ENCODE measurements at regions not wholly inside any gene's neighbourhood (a gene's known extent, or its start where the extent isn't known, plus 50 kb on each side); places are given as distances from the start of the nearest gene placed in this dataset.

GRCh38 chr2:180099308-180099707 is 92.2 kb upstream of the CWC22 start:
- ATAC-seq (no peak), DNase-seq (ENCODE audit: low read depth, low spot score) (no peak)
- Histone ChIP-seq H3K36me3 (ENCODE audit: control insufficient read depth in 1 of 2, insufficient read depth in 2 of 2, low read length in 2 of 2) (no peaks in the 10 kb centered on the region), H3K9me2 (ENCODE audit: insufficient read depth) (peaks cover 4% of the 10 kb centered on the region; the same call in 1 of the 2 replicates), H3K4me2 (ENCODE audit: low read length) (no peak overlapping the region), H3K9me3 (ENCODE audit: control insufficient read depth in 1 of 2, insufficient read depth in 1 of 2, low read depth in 1 of 2, low read length in 2 of 2) (no peaks in the 10 kb centered on the region), H3K4me1 (ENCODE audit: control insufficient read depth in 1 of 2, insufficient read depth in 2 of 2, low read length in 2 of 2) (no peaks in the 10 kb centered on the region), H3K79me2 (ENCODE audit: insufficient read depth, low read length) (no peaks in the 10 kb centered on the region), H2AFZ (ENCODE audit: low read depth, low read length, poor library complexity, severe bottlenecking) (no peak overlapping the region), H3K4me3 (replicated peaks in 1 of 2; ENCODE audit: low read depth in 1 of 2, low read length in 2 of 2) (no peak overlapping the region), H3K9ac (ENCODE audit: low read length) (no peak overlapping the region), H4K20me1 (ENCODE audit: insufficient read depth) (no peaks in the 10 kb centered on the region), H3K27ac (ENCODE audit: low read depth, low read length) (no peak overlapping the region), H3K27me3 (ENCODE audit: insufficient read depth, low read length) (no peaks in the 10 kb centered on the region)
- no TSS peak for BruUV-seq (replicated peaks)
- ChIA-PET POLR2A (no interaction called here), CTCF (no interaction called here), RAD21 (ENCODE audit: low non-redundant PET in 1 of 2, low total read pairs in 2 of 2, uncharacterized antibody in 2 of 2, unreplicated experiment in 2 of 2) (no interaction called here)
- no peak for TF ChIP-seq SIN3A (IDR thresholded peaks at IDR 0.05; ENCODE audit: low read depth)
- TF ChIP-seq EZH2phosphoT487 (IDR thresholded peaks at IDR 0.05; ENCODE audit: borderline replicate concordance): no peak
- no peak for TF ChIP-seq YY1 (IDR thresholded peaks at IDR 0.05; ENCODE audit: extremely low read depth, insufficient replicate concordance, low read depth, low read length)
- no peak for TF ChIP-seq POLR2AphosphoS5 (IDR thresholded peaks at IDR 0.05; ENCODE audit: low read depth, low read length)
- intact Hi-C loops (cut with micrococcal nuclease): no loop called here

DNA sequence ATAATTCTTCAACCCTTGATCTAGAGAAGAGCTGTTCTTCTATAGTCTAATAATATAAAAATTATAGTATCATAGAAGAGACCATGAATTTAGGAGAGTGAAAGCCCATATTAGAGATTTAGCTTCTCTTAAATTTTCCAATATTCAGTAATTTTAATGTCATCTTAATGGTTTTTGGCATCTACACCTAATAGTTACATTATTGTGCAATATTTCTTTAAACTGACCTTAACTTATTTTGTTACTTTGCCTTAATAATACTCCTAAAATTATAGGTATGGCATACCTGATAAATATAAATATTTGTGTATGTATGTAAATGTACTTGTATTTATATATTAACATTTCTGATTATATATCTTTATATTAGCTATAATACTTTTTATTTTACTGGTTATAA is 78.0 kb upstream of the CWC22 start:
- ATAC-seq: no peak
- Histone ChIP-seq H3K4me1 (ENCODE audit: control insufficient read depth in 1 of 2, insufficient read depth in 2 of 2, low read length in 2 of 2) (no peaks in the 10 kb centered on the region), H3K27ac (ENCODE audit: low read depth, low read length) (no peak overlapping the region), H3K9me2 (ENCODE audit: insufficient read depth) (no peaks in the 10 kb centered on the region), H3K4me3 (replicated peaks in 1 of 2; ENCODE audit: low read depth in 1 of 2, low read length in 2 of 2) (no peak overlapping the region), H4K20me1 (ENCODE audit: insufficient read depth) (no peaks in the 10 kb centered on the region), H3K27me3 (ENCODE audit: insufficient read depth, low read length) (no peaks in the 10 kb centered on the region), H3K4me2 (ENCODE audit: low read length) (no peak overlapping the region), H2AFZ (ENCODE audit: low read depth, low read length, poor library complexity, severe bottlenecking) (no peak overlapping the region), H3K36me3 (ENCODE audit: control insufficient read depth in 1 of 2, insufficient read depth in 2 of 2, low read length in 2 of 2) (no peaks in the 10 kb centered on the region), H3K9me3 (ENCODE audit: control insufficient read depth in 1 of 2, insufficient read depth in 1 of 2, low read depth in 1 of 2, low read length in 2 of 2) (peaks cover 4 to 7% of the 10 kb centered on the region in 2 experiments; a peak in 1 of 4 replicates), H3K9ac (ENCODE audit: low read length) (no peak overlapping the region), H3K79me2 (ENCODE audit: insufficient read depth, low read length) (no peaks in the 10 kb centered on the region)
- ChIA-PET POLR2A (no interaction called here), CTCF (no interaction called here), RAD21 (ENCODE audit: low non-redundant PET in 1 of 2, low total read pairs in 2 of 2, uncharacterized antibody in 2 of 2, unreplicated experiment in 2 of 2) (no interaction called here)
- intact Hi-C loops (cut with micrococcal nuclease): no loop called here
- no peak for DNase-seq (ENCODE audit: low read depth, low spot score)
- BruUV-seq (replicated peaks): no TSS peak
- TF ChIP-seq SRF (IDR thresholded peaks at IDR 0.05; ENCODE audit: low read depth) (no peak), RAD21 (IDR thresholded peaks at IDR 0.05; ENCODE audit: low read depth) (no peak), YY1 (IDR thresholded peaks at IDR 0.05; ENCODE audit: extremely low read depth, insufficient replicate concordance, low read depth, low read length) (no peak), EZH2 (IDR thresholded peaks at IDR 0.05) (no peak), EZH2phosphoT487 (IDR thresholded peaks at IDR 0.05; ENCODE audit: borderline replicate concordance) (no peak), MAX (IDR thresholded peaks at IDR 0.05) (no peak), ELF1 (IDR thresholded peaks at IDR 0.05; ENCODE audit: borderline replicate concordance, low read depth) (no peak), CEBPB (IDR thresholded peaks at IDR 0.05; ENCODE audit: low read depth) (no peak), TCF7L2 (IDR thresholded peaks at IDR 0.05; ENCODE audit: borderline replicate concordance, extremely low read depth, insufficient read depth, insufficient read length) (no peak), EGR1 (IDR thresholded peaks at IDR 0.05; ENCODE audit: low read depth) (no peak), JUND (IDR thresholded peaks at IDR 0.05) (no peak), ZFX (IDR thresholded peaks at IDR 0.05) (no peak), ZNF274 (IDR thresholded peaks at IDR 0.05; ENCODE audit: low read depth, low read length) (no peak), FOSL1 (IDR thresholded peaks at IDR 0.05; ENCODE audit: low read depth) (no peak)
